Panc1 (cell line): ENCODE measurements at regions not wholly inside any gene's neighbourhood (a gene's known extent, or its start where the extent isn't known, plus 50 kb on each side); places are given as distances from the start of the nearest gene placed in this dataset.
"Not testable (repeated sequence)": the region's sequence is repeated elsewhere in the genome, so short reads cannot be mapped to it uniquely, and the experiment has no call there.

Source experiments
- ATAC-seq: fragments of 200-7000 bp; cut with Tn5 transposase; 2 replicates; pipeline ENCODE4 v1.9.1; 2020; ENCODE audit warnings: mild to moderate bottlenecking, moderate library complexity
- BruUV-seq: library from RNA; stranded (reverse); fragments of 400-500 nt; replicated peaks from 2 replicates; lab custom pipeline; 2021; lab: Mats Ljungman, UMichigan
- CTCF ChIA-PET: fragments of 300-600 bp; sonication (Branson Sonifier 250); formaldehyde crosslinking; loops from one replicate; lab custom pipeline; 2022; ENCODE audit warnings: antibody characterized with exemption; lab: Charles Lee
- POLR2A ChIA-PET: fragments of 300-600 bp; sonication (Branson Sonifier 250); formaldehyde crosslinking; loops from one replicate; lab custom pipeline; 2022; ENCODE audit warnings: antibody characterized with exemption; lab: Charles Lee
- DNase-seq: peaks from one replicate; pipeline ENCODE4 v3.0.0-alpha.2; 2010; ENCODE audit warnings: low read depth, low spot score
- H3K27ac ChIP-seq: 2 replicates; pipeline ENCODE4 v1.5.1; 2011; ENCODE audit warnings: mild to moderate bottlenecking, low read length, inconsistent platforms
- H3K27me3 ChIP-seq: fragments of 200-500 bp; sonication (Bioruptor generic); 2 replicates; pipeline ENCODE4 v1.6.0; 2014; ENCODE audit warnings: low read length, inconsistent platforms; ENCODE audit not compliant: control insufficient read depth, insufficient read depth
- H3K36me3 ChIP-seq: fragments of 200-500 bp; sonication (Bioruptor generic); 2 replicates; pipeline ENCODE4 v1.5.1; 2014; ENCODE audit warnings: inconsistent platforms, mild to moderate bottlenecking, low read length, moderate library complexity; ENCODE audit not compliant: control insufficient read depth, insufficient read depth
- H3K4me1 ChIP-seq: 2 replicates; pipeline ENCODE4 v1.5.1; 2011; ENCODE audit warnings: inconsistent platforms, mild to moderate bottlenecking, low read length, moderate library complexity; ENCODE audit not compliant: control insufficient read depth, insufficient read depth
- H3K4me3 ChIP-seq, 2 experiments: 2 replicates each; pipeline ENCODE4 v1.5.1; 2011 to 2012; ENCODE audit warnings: low read depth in 2 of 2, low read length in 2 of 2, mild to moderate bottlenecking in 2 of 2, inconsistent platforms in 1 of 2, moderate library complexity in 1 of 2
- H3K9me3 ChIP-seq: fragments of 200-500 bp; sonication (Bioruptor generic); 2 replicates; pipeline ENCODE4 v1.5.1; 2014; ENCODE audit warnings: low read depth, mild to moderate bottlenecking, inconsistent platforms, low read length, moderate library complexity; ENCODE audit not compliant: control insufficient read depth, insufficient read depth
- POLR2AphosphoS5 ChIP-seq: IDR thresholded peaks from 2 replicates; pipeline ENCODE4 v1.6.1; 2012; ENCODE audit warnings: mild to moderate bottlenecking, low read depth, low read length, moderate library complexity
- SIN3A ChIP-seq: IDR thresholded peaks from 2 replicates; pipeline ENCODE4 v1.6.1; 2012; ENCODE audit warnings: low read depth, mild to moderate bottlenecking, low read length, moderate library complexity, borderline replicate concordance; ENCODE audit not compliant: insufficient read depth
- TCF7L2 ChIP-seq: IDR thresholded peaks from 2 replicates; pipeline ENCODE4 v1.6.1; 2011; ENCODE audit warnings: mild to moderate bottlenecking, low read depth, low read length, inconsistent platforms
- in situ Hi-C: cut with HindIII; loops from 2 replicates; pipeline ENCODE4 v1.10.0; 2016; ENCODE audit warnings: low sequenced_read_pairs, low pct_unique_long_range_greater_than_20kb
- intact Hi-C: fragments of 100-400 bp; cut with micrococcal nuclease; formaldehyde crosslinking; loops from one replicate; pipeline ENCODE4 v1.10.0; 2022; ENCODE audit not compliant: unreplicated experiment
- TF ChIP-seq, protein P1 (sequence below), 2 experiments: IDR thresholded peaks; 2 replicates each; pipeline ENCODE4 v1.6.1; 2011 to 2012; ENCODE audit warnings: low read depth in 2 of 2, control low read depth in 1 of 2, low read length in 1 of 2, mild to moderate bottlenecking in 1 of 2, moderate library complexity in 1 of 2; ENCODE audit not compliant: insufficient read depth in 1 of 2
- TF ChIP-seq, protein P2 (sequence below): fragments of 450-650 bp; IDR thresholded peaks from 2 replicates; pipeline ENCODE4 v1.5.1; 2017; ENCODE audit warnings: mild to moderate bottlenecking

GRCh38 chr5:50320131-50320749 is 120.8 kb downstream of the EMB start:
- H3K4me1 ChIP-seq: no peaks in the 10 kb centered on the region
- DNase-seq (no peak), ATAC-seq (peak; percentile 63; the same call in 1 of the 2 replicates)
- H3K36me3 ChIP-seq: no peaks in the 10 kb centered on the region
- no peak overlapping the region for H3K4me3 ChIP-seq
- ChIA-PET POLR2A (no interaction called here), CTCF (interaction anchor here (0.5 kb wide), 1 partner anchor 73 kb away, joined by 3 read pairs; no protein-coding TSS in a partner anchor)
- TF ChIP-seq, protein P1, sequence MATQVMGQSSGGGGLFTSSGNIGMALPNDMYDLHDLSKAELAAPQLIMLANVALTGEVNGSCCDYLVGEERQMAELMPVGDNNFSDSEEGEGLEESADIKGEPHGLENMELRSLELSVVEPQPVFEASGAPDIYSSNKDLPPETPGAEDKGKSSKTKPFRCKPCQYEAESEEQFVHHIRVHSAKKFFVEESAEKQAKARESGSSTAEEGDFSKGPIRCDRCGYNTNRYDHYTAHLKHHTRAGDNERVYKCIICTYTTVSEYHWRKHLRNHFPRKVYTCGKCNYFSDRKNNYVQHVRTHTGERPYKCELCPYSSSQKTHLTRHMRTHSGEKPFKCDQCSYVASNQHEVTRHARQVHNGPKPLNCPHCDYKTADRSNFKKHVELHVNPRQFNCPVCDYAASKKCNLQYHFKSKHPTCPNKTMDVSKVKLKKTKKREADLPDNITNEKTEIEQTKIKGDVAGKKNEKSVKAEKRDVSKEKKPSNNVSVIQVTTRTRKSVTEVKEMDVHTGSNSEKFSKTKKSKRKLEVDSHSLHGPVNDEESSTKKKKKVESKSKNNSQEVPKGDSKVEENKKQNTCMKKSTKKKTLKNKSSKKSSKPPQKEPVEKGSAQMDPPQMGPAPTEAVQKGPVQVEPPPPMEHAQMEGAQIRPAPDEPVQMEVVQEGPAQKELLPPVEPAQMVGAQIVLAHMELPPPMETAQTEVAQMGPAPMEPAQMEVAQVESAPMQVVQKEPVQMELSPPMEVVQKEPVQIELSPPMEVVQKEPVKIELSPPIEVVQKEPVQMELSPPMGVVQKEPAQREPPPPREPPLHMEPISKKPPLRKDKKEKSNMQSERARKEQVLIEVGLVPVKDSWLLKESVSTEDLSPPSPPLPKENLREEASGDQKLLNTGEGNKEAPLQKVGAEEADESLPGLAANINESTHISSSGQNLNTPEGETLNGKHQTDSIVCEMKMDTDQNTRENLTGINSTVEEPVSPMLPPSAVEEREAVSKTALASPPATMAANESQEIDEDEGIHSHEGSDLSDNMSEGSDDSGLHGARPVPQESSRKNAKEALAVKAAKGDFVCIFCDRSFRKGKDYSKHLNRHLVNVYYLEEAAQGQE (IDR thresholded peaks at IDR 0.05; ENCODE audit: insufficient read depth in 1 of 2, low read depth in 2 of 2, low read length in 1 of 2): no peak
- TF ChIP-seq, protein P2, sequence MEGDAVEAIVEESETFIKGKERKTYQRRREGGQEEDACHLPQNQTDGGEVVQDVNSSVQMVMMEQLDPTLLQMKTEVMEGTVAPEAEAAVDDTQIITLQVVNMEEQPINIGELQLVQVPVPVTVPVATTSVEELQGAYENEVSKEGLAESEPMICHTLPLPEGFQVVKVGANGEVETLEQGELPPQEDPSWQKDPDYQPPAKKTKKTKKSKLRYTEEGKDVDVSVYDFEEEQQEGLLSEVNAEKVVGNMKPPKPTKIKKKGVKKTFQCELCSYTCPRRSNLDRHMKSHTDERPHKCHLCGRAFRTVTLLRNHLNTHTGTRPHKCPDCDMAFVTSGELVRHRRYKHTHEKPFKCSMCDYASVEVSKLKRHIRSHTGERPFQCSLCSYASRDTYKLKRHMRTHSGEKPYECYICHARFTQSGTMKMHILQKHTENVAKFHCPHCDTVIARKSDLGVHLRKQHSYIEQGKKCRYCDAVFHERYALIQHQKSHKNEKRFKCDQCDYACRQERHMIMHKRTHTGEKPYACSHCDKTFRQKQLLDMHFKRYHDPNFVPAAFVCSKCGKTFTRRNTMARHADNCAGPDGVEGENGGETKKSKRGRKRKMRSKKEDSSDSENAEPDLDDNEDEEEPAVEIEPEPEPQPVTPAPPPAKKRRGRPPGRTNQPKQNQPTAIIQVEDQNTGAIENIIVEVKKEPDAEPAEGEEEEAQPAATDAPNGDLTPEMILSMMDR: peak; percentile 85; the same call in 1 of the 2 replicates
- TF ChIP-seq TCF7L2 (no peak), POLR2AphosphoS5 (no peak), SIN3A (no peak)
- H3K27ac ChIP-seq: no peak overlapping the region
- intact Hi-C loops (no loop called here), in situ Hi-C loops (no loop called here)
- H3K27me3 ChIP-seq: no peaks in the 10 kb centered on the region
- BruUV-seq: no TSS peak
- no peaks in the 10 kb centered on the region for H3K9me3 ChIP-seq

- H3K4me3 ChIP-seq: no peak overlapping the region
- POLR2A ChIA-PET: no interaction called here
- H3K36me3 ChIP-seq: no peaks in the 10 kb centered on the region
- DNase-seq: no peak
- TF ChIP-seq SIN3A (no peak), POLR2AphosphoS5 (no peak), TCF7L2 (no peak)
- TF ChIP-seq, protein P1 (IDR thresholded peaks at IDR 0.05; ENCODE audit: insufficient read depth in 1 of 2, low read depth in 2 of 2, low read length in 1 of 2): no peak
- TF ChIP-seq, protein P2: no peak
- ATAC-seq: no peak
- BruUV-seq: no TSS peak
- no peaks in the 10 kb centered on the region for H3K27me3 ChIP-seq
- H3K9me3 ChIP-seq: no peaks in the 10 kb centered on the region
- no peaks in the 10 kb centered on the region for H3K4me1 ChIP-seq
- in situ Hi-C loops (no loop called here), intact Hi-C loops (no loop called here)
- no peak overlapping the region for H3K27ac ChIP-seq
- CTCF ChIA-PET: no interaction called here
These were observed 122.9 kb downstream of the EMB start for GRCh38 chr5:50318220-50318619.

DNA sequence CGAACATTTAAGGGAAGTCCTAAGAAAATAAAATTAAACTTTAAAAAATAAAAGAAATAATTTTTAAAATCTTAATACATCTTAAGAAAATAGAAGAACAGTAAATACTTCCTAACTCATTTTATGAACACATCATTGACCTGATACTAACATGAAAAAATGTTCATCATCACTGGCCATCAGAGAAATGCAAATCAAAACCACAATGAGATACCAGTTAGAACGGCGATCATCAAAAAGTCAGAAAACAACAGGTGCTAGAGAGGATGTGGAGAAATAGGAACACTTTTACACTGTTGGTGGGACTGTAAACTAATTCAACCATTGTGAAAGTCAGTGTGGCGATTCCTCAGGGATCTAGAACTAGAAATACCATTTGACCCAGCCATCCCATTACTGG is 134.6 kb downstream of the EMB start:
- BruUV-seq, H3K4me3 ChIP-seq, CTCF ChIA-PET, H3K4me1 ChIP-seq, DNase-seq, POLR2A ChIA-PET, ATAC-seq, H3K36me3 ChIP-seq, H3K27ac ChIP-seq, intact Hi-C loops, H3K27me3 ChIP-seq, in situ Hi-C loops: not testable (repeated sequence)
- peaks cover 15% of the 10 kb centered on the region; the same call in 1 of the 2 replicates for H3K9me3 ChIP-seq
